ENCODE measurements at regions not wholly inside any gene's neighbourhood (a gene's known extent, or its start where the extent isn't known, plus 50 kb on each side); places are given as distances from the start of the nearest gene placed in this dataset.

DNA sequence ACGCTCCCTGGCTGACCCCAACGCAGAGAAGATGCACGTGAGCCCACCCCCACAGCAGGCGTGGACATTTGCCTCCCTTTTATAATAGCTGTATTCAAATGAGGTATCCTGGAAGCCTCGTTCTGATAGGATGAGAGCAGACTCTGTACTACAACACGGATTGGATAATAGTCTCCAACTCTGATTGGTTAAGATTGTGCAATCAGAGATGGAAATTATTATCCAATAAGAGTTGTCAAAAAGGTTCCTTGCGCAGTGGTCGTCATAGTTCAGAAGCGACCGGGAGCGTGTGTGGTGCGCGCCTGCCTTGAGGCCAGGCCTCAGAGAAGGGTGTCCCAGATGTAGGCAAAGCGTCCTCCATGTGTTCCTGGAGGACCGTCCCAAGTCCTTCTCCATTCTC, 104.6 kb downstream of the USP22 start:
- Mint-ChIP-seq H3K4me3 (no peak overlapping the region), H3K27ac (no peak overlapping the region), H3K36me3 (no peaks in the 10 kb centered on the region), H3K27me3 (ENCODE audit: low read depth) (no peaks in the 10 kb centered on the region), H3K4me1 (peaks cover under 1% of the 10 kb centered on the region), H3K9me3 (no peaks in the 10 kb centered on the region)
- DNase-seq (ENCODE audit: low spot score), result no peak
- CTCF ChIA-PET, result interaction anchor here (2.0 kb wide), 1 partner anchor 55 kb away, joined by 7 read pairs; no protein-coding TSS in a partner anchor
- POLR2A ChIA-PET, result no interaction called here
- TF ChIP-seq TEAD4 (CRISPR knock-in tag; IDR thresholded peaks at IDR 0.05) (no peak), SOX15 (CRISPR knock-in tag; IDR thresholded peaks at IDR 0.05) (no peak)
- ATAC-seq, result no peak

GRCh38 chr17:20938988-20939615, 103.7 kb downstream of the USP22 start:
- CTCF ChIA-PET, result interaction anchor here (2.0 kb wide), 1 partner anchor 54 kb away, joined by 7 read pairs; no protein-coding TSS in a partner anchor
- H3K9me3 Mint-ChIP-seq, result no peaks in the 10 kb centered on the region
- DNase-seq (ENCODE audit: low spot score) (no peak), ATAC-seq (no peak)
- H3K4me3 Mint-ChIP-seq, result no peak overlapping the region
- POLR2A ChIA-PET, result no interaction called here
- no peak overlapping the region for H3K27ac Mint-ChIP-seq
- peaks cover 10% of the 10 kb centered on the region for H3K4me1 Mint-ChIP-seq
- H3K36me3 Mint-ChIP-seq, result no peaks in the 10 kb centered on the region
- no peaks in the 10 kb centered on the region for H3K27me3 Mint-ChIP-seq (ENCODE audit: low read depth)
- TF ChIP-seq ATF6 (CRISPR knock-in tag; IDR thresholded peaks at IDR 0.05) (no peak), MXD4 (CRISPR knock-in tag; IDR thresholded peaks at IDR 0.05; ENCODE audit: borderline replicate concordance) (no peak)

DNA sequence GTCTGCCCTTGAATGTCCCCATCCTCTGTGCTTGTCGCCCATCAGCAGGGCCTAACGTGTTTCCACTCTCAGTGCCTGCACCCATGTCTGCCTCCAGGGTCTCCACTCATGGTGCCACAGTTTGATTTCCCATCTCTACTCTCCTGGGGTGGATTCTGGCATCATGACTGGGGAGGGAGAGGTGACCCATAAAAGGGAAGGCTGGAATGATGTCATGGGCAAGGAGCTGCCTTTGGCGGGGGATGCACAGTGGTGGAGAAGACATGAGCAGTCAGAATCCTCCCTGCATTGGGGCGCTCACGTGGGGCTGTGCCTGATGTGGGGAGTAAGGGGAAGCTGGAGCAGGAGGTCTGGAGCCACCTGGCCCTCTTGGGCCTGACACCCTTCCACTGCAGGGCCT, 100.9 kb downstream of the USP22 start:
- ChIA-PET CTCF (interaction anchor here (1.0 kb wide), 1 partner anchor 51 kb away, joined by 3 read pairs; no protein-coding TSS in a partner anchor), POLR2A (no interaction called here)
- TF ChIP-seq ZNF281 (CRISPR knock-in tag; IDR thresholded peaks at IDR 0.05) (no peak), MXD4 (CRISPR knock-in tag; IDR thresholded peaks at IDR 0.05; ENCODE audit: borderline replicate concordance) (no peak), IRF2 (CRISPR knock-in tag; IDR thresholded peaks at IDR 0.05; ENCODE audit: borderline replicate concordance, low read depth) (no peak), NFE2L1 (CRISPR knock-in tag; IDR thresholded peaks at IDR 0.05) (no peak), ZNF423 (CRISPR knock-in tag; IDR thresholded peaks at IDR 0.05) (no peak), ZNF512 (CRISPR knock-in tag; IDR thresholded peaks at IDR 0.05; ENCODE audit: borderline replicate concordance) (no peak), ZNF138 (CRISPR knock-in tag; conservative IDR thresholded peaks at IDR 0.05) (no peak), ZNF416 (CRISPR knock-in tag; IDR thresholded peaks at IDR 0.05) (no peak), SP1 (CRISPR knock-in tag; conservative IDR thresholded peaks at IDR 0.05) (no peak), PRRX2 (CRISPR knock-in tag; IDR thresholded peaks at IDR 0.05) (no peak), GRHL2 (CRISPR knock-in tag; IDR thresholded peaks at IDR 0.05; ENCODE audit: insufficient replicate concordance, severe bottlenecking) (no peak)
- TF ChIP-seq, protein P1, sequence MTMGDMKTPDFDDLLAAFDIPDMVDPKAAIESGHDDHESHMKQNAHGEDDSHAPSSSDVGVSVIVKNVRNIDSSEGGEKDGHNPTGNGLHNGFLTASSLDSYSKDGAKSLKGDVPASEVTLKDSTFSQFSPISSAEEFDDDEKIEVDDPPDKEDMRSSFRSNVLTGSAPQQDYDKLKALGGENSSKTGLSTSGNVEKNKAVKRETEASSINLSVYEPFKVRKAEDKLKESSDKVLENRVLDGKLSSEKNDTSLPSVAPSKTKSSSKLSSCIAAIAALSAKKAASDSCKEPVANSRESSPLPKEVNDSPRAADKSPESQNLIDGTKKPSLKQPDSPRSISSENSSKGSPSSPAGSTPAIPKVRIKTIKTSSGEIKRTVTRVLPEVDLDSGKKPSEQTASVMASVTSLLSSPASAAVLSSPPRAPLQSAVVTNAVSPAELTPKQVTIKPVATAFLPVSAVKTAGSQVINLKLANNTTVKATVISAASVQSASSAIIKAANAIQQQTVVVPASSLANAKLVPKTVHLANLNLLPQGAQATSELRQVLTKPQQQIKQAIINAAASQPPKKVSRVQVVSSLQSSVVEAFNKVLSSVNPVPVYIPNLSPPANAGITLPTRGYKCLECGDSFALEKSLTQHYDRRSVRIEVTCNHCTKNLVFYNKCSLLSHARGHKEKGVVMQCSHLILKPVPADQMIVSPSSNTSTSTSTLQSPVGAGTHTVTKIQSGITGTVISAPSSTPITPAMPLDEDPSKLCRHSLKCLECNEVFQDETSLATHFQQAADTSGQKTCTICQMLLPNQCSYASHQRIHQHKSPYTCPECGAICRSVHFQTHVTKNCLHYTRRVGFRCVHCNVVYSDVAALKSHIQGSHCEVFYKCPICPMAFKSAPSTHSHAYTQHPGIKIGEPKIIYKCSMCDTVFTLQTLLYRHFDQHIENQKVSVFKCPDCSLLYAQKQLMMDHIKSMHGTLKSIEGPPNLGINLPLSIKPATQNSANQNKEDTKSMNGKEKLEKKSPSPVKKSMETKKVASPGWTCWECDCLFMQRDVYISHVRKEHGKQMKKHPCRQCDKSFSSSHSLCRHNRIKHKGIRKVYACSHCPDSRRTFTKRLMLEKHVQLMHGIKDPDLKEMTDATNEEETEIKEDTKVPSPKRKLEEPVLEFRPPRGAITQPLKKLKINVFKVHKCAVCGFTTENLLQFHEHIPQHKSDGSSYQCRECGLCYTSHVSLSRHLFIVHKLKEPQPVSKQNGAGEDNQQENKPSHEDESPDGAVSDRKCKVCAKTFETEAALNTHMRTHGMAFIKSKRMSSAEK (CRISPR knock-in tag; IDR thresholded peaks at IDR 0.05; ENCODE audit: borderline replicate concordance), result no peak
- no peak for DNase-seq (ENCODE audit: low spot score)
- Mint-ChIP-seq H3K4me3 (no peak overlapping the region), H3K9me3 (no peaks in the 10 kb centered on the region), H3K27ac (peak overlapping the region; percentile 66; the same call in 1 of the 2 replicates), H3K4me1 (peaks cover 18% of the 10 kb centered on the region), H3K27me3 (ENCODE audit: low read depth) (no peaks in the 10 kb centered on the region), H3K36me3 (no peaks in the 10 kb centered on the region)
- ATAC-seq, result no peak
